GM23338 (cell line): ENCODE measurements at regions not wholly inside any gene's neighbourhood (a gene's known extent, or its start where the extent isn't known, plus 50 kb on each side); places are given as distances from the start of the nearest gene placed in this dataset.

Experiments used
- ATAC-seq: fragments of 200-7000 bp; cut with Tn5 transposase; 3 replicates; pipeline ENCODE4 v1.9.1; 2020
- DNase-seq: peaks from one replicate; pipeline ENCODE4 v3.0.0-alpha.2; 2015; ENCODE audit warnings: low spot score
- H2AFZ ChIP-seq: fragments of 200-600 bp; sonication (generic); 2 replicates; pipeline ENCODE4 v1.8.0; 2016; ENCODE audit warnings: antibody characterized with exemption, mild to moderate bottlenecking, moderate library complexity
- H3F3A ChIP-seq: fragments of 200-600 bp; sonication (generic); replicated peaks from 2 replicates; pipeline ENCODE4 v1.8.0; 2017; ENCODE audit warnings: antibody characterized with exemption, mixed run types, low read depth
- H3K27ac ChIP-seq: fragments of 200-600 bp; sonication (generic); 2 replicates; pipeline ENCODE4 v1.6.1; 2016; ENCODE audit warnings: low read depth
- H3K27me3 ChIP-seq: fragments of 200-600 bp; sonication (generic); 2 replicates; pipeline ENCODE4 v1.8.0; 2016; ENCODE audit warnings: mild to moderate bottlenecking, mixed run types, moderate library complexity; ENCODE audit not compliant: insufficient read depth
- H3K36me3 ChIP-seq: fragments of 200-600 bp; sonication (generic); 2 replicates; pipeline ENCODE4 v1.8.0; 2016; ENCODE audit warnings: mild to moderate bottlenecking; ENCODE audit not compliant: insufficient read depth
- H3K4me1 ChIP-seq: fragments of 200-600 bp; sonication (generic); 2 replicates; pipeline ENCODE4 v1.8.0; 2016; ENCODE audit warnings: mild to moderate bottlenecking, moderate library complexity; ENCODE audit not compliant: insufficient read depth
- H3K4me2 ChIP-seq: fragments of 200-600 bp; sonication (generic); 2 replicates; pipeline ENCODE4 v1.7.1; 2017; ENCODE audit warnings: mixed run types
- H3K4me3 ChIP-seq: fragments of 200-600 bp; sonication (generic); 2 replicates; pipeline ENCODE4 v1.6.1; 2016; ENCODE audit warnings: mixed run types
- H3K79me2 ChIP-seq: fragments of 200-600 bp; sonication (generic); replicated peaks from 2 replicates; pipeline ENCODE4 v1.8.0; 2017; ENCODE audit warnings: mild to moderate bottlenecking; ENCODE audit not compliant: insufficient read depth
- H3K9me2 ChIP-seq: fragments of 200-600 bp; sonication (generic); 2 replicates; pipeline ENCODE4 v1.8.0; 2017; ENCODE audit not compliant: insufficient read depth
- H4K20me1 ChIP-seq: fragments of 200-600 bp; sonication (generic); replicated peaks from 2 replicates; pipeline ENCODE4 v1.8.0; 2017; ENCODE audit warnings: mild to moderate bottlenecking; ENCODE audit not compliant: insufficient read depth
- H3K27ac Mint-ChIP-seq: 2 replicates; pipeline ENCODE4 v1.8.0; 2020; ENCODE audit warnings: inconsistent platforms, mild to moderate bottlenecking, moderate library complexity, mixed read lengths
- H3K27me3 Mint-ChIP-seq: 3 replicates; pipeline ENCODE4 v1.8.0; 2022; ENCODE audit warnings: low read depth, mild to moderate bottlenecking, moderate library complexity, mixed read lengths, inconsistent platforms; ENCODE audit not compliant: insufficient read depth, poor library complexity
- H3K36me3 Mint-ChIP-seq: 3 replicates; pipeline ENCODE4 v1.8.0; 2021; ENCODE audit warnings: low read depth, mild to moderate bottlenecking, inconsistent platforms, moderate library complexity, mixed read lengths
- H3K4me1 Mint-ChIP-seq: 3 replicates; pipeline ENCODE4 v1.8.0; 2020; ENCODE audit warnings: mild to moderate bottlenecking, inconsistent platforms, mixed read lengths
- H3K4me3 Mint-ChIP-seq: 3 replicates; pipeline ENCODE4 v1.8.0; 2021; ENCODE audit warnings: moderate library complexity, mild to moderate bottlenecking, inconsistent platforms, mixed read lengths
- H3K9me3 Mint-ChIP-seq: 3 replicates; pipeline ENCODE4 v1.8.0; 2020; ENCODE audit warnings: moderate library complexity, mild to moderate bottlenecking, inconsistent platforms, mixed read lengths
- CREB1 ChIP-seq: fragments of 250-450 bp; sonication (Bioruptor Pico); IDR thresholded peaks from 2 replicates; pipeline ENCODE4 v1.5.0; 2020; ENCODE audit warnings: low read depth, mild to moderate bottlenecking, moderate library complexity
- EZH2 ChIP-seq: fragments of 200-600 bp; sonication (generic); IDR thresholded peaks from one replicate; pipeline ENCODE4 v1.8.0; 2017; ENCODE audit warnings: antibody characterized with exemption, mild to moderate bottlenecking, low read depth; ENCODE audit not compliant: unreplicated experiment
- EZH2phosphoT487 ChIP-seq: fragments of 200-600 bp; sonication (generic); IDR thresholded peaks from one replicate; pipeline ENCODE4 v1.8.1; 2018; ENCODE audit warnings: antibody characterized with exemption; ENCODE audit not compliant: unreplicated experiment
- JUNB ChIP-seq: IDR thresholded peaks from one replicate; pipeline ENCODE4 v1.6.1; 2016; ENCODE audit warnings: antibody characterized with exemption; ENCODE audit not compliant: unreplicated experiment
- NANOG ChIP-seq: IDR thresholded peaks from 2 replicates; pipeline ENCODE4 v1.6.1; 2016; ENCODE audit warnings: antibody characterized with exemption, borderline replicate concordance
- POLR2AphosphoS5 ChIP-seq: IDR thresholded peaks from 2 replicates; pipeline ENCODE4 v1.6.1; 2016; ENCODE audit warnings: antibody characterized with exemption, low read depth
- STAT1 ChIP-seq: IDR thresholded peaks from one replicate; pipeline ENCODE4 v1.6.1; 2016; ENCODE audit warnings: antibody characterized with exemption; ENCODE audit not compliant: unreplicated experiment
- ZNF114 ChIP-seq: fragments of 250-450 bp; sonication (Bioruptor Pico); IDR thresholded peaks from 2 replicates; pipeline ENCODE4 v1.5.0; 2020; ENCODE audit warnings: mild to moderate bottlenecking, moderate library complexity
- ZNF331 ChIP-seq: fragments of 250-450 bp; sonication (Bioruptor Pico); IDR thresholded peaks from 2 replicates; pipeline ENCODE4 v1.5.0; 2020; ENCODE audit warnings: low read depth, mild to moderate bottlenecking, moderate library complexity
- TF ChIP-seq, protein P1 (sequence below), 2 experiments: fragments of 200-600 bp in 1 of 2; sonication (generic) in 1 of 2; conservative IDR thresholded peaks; 2 replicates each; pipeline versions ENCODE4 v1.5.1 to v1.6.1; 2016 to 2017; ENCODE audit warnings: antibody characterized with exemption in 2 of 2, low read depth in 2 of 2, mild to moderate bottlenecking in 2 of 2, moderate library complexity in 1 of 2
- TF ChIP-seq, protein P2 (sequence below): fragments of 250-450 bp; sonication (Bioruptor Pico); IDR thresholded peaks from 2 replicates; pipeline ENCODE4 v1.5.0; 2020; ENCODE audit warnings: mild to moderate bottlenecking, moderate library complexity
- TF ChIP-seq, protein P3 (sequence below): IDR thresholded peaks from 2 replicates; pipeline ENCODE4 v1.6.1; 2016; ENCODE audit warnings: antibody characterized with exemption
- TF ChIP-seq, protein P4 (sequence below): IDR thresholded peaks from one replicate; pipeline ENCODE4 v1.6.1; 2018; ENCODE audit warnings: antibody characterized with exemption; ENCODE audit not compliant: unreplicated experiment

DNA sequence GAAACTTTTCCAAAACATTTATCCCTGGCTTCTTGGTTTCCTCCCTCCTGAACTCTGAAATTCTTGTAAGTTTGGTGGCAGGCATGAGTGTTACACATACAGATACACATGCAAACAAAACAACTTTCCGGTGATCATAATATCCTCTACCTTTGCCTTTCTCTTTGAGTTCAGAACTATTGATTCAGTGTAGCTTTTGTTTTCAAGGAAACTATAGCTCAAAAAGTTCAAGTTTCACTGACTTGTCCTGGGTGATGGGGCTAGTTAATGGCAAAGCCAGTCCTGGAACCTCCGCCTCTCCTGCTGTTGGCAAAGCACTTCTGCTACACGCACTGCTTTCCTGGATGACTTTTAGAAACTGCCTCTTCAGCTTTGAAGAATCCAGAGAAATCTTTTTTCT lies 177.3 kb upstream of the FAT1 start:
- Histone ChIP-seq H3K4me3 (no peak overlapping the region), H3K27me3 (no peaks in the 10 kb centered on the region), H3K4me1 (no peaks in the 10 kb centered on the region), H4K20me1 (no peaks in the 10 kb centered on the region), H2AFZ (no peak overlapping the region), H3K9me2 (no peaks in the 10 kb centered on the region), H3K79me2 (no peaks in the 10 kb centered on the region), H3K4me2 (no peak overlapping the region), H3F3A (no peaks in the 10 kb centered on the region), H3K36me3 (no peaks in the 10 kb centered on the region), H3K27ac (no peak overlapping the region)
- Mint-ChIP-seq H3K9me3 (no peaks in the 10 kb centered on the region), H3K4me1 (no peaks in the 10 kb centered on the region; the same call in 2 of the 3 replicates), H3K27ac (no peak overlapping the region), H3K4me3 (no peak overlapping the region), H3K36me3 (no peaks in the 10 kb centered on the region), H3K27me3 (no peaks in the 10 kb centered on the region)
- DNase-seq (no peak), ATAC-seq (no peak)
- TF ChIP-seq STAT1: no peak
- TF ChIP-seq, protein P1, sequence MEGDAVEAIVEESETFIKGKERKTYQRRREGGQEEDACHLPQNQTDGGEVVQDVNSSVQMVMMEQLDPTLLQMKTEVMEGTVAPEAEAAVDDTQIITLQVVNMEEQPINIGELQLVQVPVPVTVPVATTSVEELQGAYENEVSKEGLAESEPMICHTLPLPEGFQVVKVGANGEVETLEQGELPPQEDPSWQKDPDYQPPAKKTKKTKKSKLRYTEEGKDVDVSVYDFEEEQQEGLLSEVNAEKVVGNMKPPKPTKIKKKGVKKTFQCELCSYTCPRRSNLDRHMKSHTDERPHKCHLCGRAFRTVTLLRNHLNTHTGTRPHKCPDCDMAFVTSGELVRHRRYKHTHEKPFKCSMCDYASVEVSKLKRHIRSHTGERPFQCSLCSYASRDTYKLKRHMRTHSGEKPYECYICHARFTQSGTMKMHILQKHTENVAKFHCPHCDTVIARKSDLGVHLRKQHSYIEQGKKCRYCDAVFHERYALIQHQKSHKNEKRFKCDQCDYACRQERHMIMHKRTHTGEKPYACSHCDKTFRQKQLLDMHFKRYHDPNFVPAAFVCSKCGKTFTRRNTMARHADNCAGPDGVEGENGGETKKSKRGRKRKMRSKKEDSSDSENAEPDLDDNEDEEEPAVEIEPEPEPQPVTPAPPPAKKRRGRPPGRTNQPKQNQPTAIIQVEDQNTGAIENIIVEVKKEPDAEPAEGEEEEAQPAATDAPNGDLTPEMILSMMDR (conservative IDR thresholded peaks at IDR 0.05; ENCODE audit: low read depth in 2 of 2): no peak
- TF ChIP-seq EZH2phosphoT487: no peak
- TF ChIP-seq, protein P2, sequence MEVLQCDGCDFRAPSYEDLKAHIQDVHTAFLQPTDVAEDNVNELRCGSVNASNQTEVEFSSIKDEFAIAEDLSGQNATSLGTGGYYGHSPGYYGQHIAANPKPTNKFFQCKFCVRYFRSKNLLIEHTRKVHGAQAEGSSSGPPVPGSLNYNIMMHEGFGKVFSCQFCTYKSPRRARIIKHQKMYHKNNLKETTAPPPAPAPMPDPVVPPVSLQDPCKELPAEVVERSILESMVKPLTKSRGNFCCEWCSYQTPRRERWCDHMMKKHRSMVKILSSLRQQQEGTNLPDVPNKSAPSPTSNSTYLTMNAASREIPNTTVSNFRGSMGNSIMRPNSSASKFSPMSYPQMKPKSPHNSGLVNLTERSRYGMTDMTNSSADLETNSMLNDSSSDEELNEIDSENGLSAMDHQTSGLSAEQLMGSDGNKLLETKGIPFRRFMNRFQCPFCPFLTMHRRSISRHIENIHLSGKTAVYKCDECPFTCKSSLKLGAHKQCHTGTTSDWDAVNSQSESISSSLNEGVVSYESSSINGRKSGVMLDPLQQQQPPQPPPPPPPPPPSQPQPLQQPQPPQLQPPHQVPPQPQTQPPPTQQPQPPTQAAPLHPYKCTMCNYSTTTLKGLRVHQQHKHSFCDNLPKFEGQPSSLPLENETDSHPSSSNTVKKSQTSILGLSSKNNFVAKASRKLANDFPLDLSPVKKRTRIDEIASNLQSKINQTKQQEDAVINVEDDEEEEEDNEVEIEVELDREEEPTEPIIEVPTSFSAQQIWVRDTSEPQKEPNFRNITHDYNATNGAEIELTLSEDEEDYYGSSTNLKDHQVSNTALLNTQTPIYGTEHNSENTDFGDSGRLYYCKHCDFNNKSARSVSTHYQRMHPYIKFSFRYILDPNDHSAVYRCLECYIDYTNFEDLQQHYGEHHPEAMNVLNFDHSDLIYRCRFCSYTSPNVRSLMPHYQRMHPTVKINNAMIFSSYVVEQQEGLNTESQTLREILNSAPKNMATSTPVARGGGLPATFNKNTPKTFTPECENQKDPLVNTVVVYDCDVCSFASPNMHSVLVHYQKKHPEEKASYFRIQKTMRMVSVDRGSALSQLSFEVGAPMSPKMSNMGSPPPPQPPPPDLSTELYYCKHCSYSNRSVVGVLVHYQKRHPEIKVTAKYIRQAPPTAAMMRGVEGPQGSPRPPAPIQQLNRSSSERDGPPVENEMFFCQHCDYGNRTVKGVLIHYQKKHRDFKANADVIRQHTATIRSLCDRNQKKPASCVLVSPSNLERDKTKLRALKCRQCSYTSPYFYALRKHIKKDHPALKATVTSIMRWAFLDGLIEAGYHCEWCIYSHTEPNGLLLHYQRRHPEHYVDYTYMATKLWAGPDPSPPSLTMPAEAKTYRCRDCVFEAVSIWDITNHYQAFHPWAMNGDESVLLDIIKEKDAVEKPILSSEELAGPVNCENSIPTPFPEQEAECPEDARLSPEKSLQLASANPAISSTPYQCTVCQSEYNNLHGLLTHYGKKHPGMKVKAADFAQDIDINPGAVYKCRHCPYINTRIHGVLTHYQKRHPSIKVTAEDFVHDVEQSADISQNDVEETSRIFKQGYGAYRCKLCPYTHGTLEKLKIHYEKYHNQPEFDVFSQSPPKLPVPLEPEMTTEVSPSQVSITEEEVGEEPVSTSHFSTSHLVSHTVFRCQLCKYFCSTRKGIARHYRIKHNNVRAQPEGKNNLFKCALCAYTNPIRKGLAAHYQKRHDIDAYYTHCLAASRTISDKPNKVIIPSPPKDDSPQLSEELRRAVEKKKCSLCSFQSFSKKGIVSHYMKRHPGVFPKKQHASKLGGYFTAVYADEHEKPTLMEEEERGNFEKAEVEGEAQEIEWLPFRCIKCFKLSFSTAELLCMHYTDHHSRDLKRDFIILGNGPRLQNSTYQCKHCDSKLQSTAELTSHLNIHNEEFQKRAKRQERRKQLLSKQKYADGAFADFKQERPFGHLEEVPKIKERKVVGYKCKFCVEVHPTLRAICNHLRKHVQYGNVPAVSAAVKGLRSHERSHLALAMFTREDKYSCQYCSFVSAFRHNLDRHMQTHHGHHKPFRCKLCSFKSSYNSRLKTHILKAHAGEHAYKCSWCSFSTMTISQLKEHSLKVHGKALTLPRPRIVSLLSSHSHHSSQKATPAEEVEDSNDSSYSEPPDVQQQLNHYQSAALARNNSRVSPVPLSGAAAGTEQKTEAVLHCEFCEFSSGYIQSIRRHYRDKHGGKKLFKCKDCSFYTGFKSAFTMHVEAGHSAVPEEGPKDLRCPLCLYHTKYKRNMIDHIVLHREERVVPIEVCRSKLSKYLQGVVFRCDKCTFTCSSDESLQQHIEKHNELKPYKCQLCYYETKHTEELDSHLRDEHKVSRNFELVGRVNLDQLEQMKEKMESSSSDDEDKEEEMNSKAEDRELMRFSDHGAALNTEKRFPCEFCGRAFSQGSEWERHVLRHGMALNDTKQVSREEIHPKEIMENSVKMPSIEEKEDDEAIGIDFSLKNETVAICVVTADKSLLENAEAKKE (CRISPR knock-in tag): no peak
- no peak for TF ChIP-seq NANOG
- TF ChIP-seq JUNB: no peak
- TF ChIP-seq ZNF114: no peak
- no peak for TF ChIP-seq POLR2AphosphoS5
- TF ChIP-seq, protein P3, sequence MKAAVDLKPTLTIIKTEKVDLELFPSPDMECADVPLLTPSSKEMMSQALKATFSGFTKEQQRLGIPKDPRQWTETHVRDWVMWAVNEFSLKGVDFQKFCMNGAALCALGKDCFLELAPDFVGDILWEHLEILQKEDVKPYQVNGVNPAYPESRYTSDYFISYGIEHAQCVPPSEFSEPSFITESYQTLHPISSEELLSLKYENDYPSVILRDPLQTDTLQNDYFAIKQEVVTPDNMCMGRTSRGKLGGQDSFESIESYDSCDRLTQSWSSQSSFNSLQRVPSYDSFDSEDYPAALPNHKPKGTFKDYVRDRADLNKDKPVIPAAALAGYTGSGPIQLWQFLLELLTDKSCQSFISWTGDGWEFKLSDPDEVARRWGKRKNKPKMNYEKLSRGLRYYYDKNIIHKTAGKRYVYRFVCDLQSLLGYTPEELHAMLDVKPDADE: no peak
- TF ChIP-seq ZNF331 (CRISPR knock-in tag): no peak
- TF ChIP-seq EZH2: no peak
- TF ChIP-seq, protein P4, sequence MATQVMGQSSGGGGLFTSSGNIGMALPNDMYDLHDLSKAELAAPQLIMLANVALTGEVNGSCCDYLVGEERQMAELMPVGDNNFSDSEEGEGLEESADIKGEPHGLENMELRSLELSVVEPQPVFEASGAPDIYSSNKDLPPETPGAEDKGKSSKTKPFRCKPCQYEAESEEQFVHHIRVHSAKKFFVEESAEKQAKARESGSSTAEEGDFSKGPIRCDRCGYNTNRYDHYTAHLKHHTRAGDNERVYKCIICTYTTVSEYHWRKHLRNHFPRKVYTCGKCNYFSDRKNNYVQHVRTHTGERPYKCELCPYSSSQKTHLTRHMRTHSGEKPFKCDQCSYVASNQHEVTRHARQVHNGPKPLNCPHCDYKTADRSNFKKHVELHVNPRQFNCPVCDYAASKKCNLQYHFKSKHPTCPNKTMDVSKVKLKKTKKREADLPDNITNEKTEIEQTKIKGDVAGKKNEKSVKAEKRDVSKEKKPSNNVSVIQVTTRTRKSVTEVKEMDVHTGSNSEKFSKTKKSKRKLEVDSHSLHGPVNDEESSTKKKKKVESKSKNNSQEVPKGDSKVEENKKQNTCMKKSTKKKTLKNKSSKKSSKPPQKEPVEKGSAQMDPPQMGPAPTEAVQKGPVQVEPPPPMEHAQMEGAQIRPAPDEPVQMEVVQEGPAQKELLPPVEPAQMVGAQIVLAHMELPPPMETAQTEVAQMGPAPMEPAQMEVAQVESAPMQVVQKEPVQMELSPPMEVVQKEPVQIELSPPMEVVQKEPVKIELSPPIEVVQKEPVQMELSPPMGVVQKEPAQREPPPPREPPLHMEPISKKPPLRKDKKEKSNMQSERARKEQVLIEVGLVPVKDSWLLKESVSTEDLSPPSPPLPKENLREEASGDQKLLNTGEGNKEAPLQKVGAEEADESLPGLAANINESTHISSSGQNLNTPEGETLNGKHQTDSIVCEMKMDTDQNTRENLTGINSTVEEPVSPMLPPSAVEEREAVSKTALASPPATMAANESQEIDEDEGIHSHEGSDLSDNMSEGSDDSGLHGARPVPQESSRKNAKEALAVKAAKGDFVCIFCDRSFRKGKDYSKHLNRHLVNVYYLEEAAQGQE: no peak
- TF ChIP-seq CREB1 (CRISPR knock-in tag): no peak
